Neutrophil (primary cell): ENCODE measurements at regions not wholly inside any gene's neighbourhood (a gene's known extent, or its start where the extent isn't known, plus 50 kb on each side); places are given as distances from the start of the nearest gene placed in this dataset.
"Not testable (repeated sequence)": the region's sequence is repeated elsewhere in the genome, so short reads cannot be mapped to it uniquely, and the experiment has no call there.

Experiments
- H3K27ac ChIP-seq: fragments of 200-600 bp; sonication (generic); 2 replicates; pipeline ENCODE4 v1.5.1; 2016; ENCODE audit warnings: mild to moderate bottlenecking, moderate library complexity
- H3K27me3 ChIP-seq: fragments of 200-600 bp; sonication (generic); 2 replicates; pipeline ENCODE4 v1.6.0; 2016; ENCODE audit warnings: mild to moderate bottlenecking
- H3K36me3 ChIP-seq: fragments of 200-600 bp; sonication (generic); 2 replicates; pipeline ENCODE4 v1.5.1; 2017
- H3K4me1 ChIP-seq, 2 experiments: fragments of 200-600 bp in 1 of 2; sonication (generic) in 1 of 2; 1 replicate in 1 of 2; 2 replicates in 1 of 2; pipeline versions ENCODE4 v1.5.1 to v1.6.1; 2013 to 2016; ENCODE audit warnings: low read depth in 1 of 2, low read length in 1 of 2, mild to moderate bottlenecking in 1 of 2, moderate library complexity in 1 of 2; ENCODE audit not compliant: control insufficient read depth in 1 of 2, insufficient read depth in 1 of 2
- H3K4me3 ChIP-seq, 2 experiments: fragments of 200-600 bp in 1 of 2; sonication (generic) in 1 of 2; 1 replicate in 1 of 2; 2 replicates in 1 of 2; pipeline ENCODE4 v1.5.1; 2013 to 2016; ENCODE audit warnings: low read depth in 1 of 2, low read length in 1 of 2, mild to moderate bottlenecking in 1 of 2, moderate library complexity in 1 of 2
- H3K9me3 ChIP-seq: fragments of 200-600 bp; sonication (generic); 2 replicates; pipeline ENCODE4 v1.5.1; 2016
- TF ChIP-seq, protein P1 (sequence below): fragments of 200-600 bp; sonication (generic); IDR thresholded peaks from 2 replicates; pipeline ENCODE4 v1.5.1; 2016; ENCODE audit warnings: antibody characterized with exemption

DNA sequence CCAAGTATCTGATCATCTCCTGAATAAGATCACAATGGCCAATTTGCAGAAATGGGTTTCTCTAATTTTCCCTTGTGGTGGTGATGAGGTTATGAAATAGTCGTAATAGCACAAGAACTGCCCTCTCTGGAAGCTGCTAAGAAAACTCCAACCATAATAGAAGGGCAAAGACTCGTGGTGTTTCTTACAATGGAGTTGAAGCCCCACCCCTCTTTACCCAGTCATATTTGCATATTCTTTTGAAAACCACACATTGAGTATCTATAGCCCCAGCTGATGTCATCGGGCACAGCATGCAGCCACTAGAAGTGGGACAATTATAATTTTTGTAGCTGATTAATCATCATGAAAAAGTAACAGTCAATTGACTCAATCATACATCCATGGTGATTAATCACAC lies 452.1 kb upstream of the POU3F2 start:
- Histone ChIP-seq H3K9me3 (no peaks in the 10 kb centered on the region), H3K27me3 (no peaks in the 10 kb centered on the region), H3K4me3 (no peak overlapping the region), H3K27ac (no peak overlapping the region), H3K36me3 (no peaks in the 10 kb centered on the region), H3K4me1 (no peaks in the 10 kb centered on the region)
- TF ChIP-seq, protein P1, sequence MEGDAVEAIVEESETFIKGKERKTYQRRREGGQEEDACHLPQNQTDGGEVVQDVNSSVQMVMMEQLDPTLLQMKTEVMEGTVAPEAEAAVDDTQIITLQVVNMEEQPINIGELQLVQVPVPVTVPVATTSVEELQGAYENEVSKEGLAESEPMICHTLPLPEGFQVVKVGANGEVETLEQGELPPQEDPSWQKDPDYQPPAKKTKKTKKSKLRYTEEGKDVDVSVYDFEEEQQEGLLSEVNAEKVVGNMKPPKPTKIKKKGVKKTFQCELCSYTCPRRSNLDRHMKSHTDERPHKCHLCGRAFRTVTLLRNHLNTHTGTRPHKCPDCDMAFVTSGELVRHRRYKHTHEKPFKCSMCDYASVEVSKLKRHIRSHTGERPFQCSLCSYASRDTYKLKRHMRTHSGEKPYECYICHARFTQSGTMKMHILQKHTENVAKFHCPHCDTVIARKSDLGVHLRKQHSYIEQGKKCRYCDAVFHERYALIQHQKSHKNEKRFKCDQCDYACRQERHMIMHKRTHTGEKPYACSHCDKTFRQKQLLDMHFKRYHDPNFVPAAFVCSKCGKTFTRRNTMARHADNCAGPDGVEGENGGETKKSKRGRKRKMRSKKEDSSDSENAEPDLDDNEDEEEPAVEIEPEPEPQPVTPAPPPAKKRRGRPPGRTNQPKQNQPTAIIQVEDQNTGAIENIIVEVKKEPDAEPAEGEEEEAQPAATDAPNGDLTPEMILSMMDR: no peak

DNA sequence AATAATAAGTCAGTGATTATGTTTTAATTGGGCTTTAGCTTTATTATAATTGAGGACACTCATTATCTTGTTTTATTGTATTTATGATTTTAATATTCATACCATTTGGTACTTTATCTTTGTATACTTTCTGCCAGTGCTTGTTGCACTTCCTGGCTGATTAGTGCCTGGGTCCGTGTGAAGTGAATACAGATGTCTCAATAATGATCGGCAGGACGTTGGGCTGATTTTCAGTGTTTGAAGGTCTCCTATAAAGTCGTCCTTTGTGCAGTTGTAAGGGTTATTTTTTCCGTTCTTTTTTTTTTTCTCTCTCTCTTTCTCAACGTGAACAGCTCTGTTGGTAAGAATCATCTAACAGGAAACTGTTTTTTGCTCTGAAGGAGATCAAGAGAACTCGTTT lies 450.0 kb upstream of the POU3F2 start:
- Histone ChIP-seq H3K27ac (no peak overlapping the region), H3K27me3 (no peaks in the 10 kb centered on the region), H3K36me3 (no peaks in the 10 kb centered on the region), H3K9me3 (no peaks in the 10 kb centered on the region), H3K4me1 (no peaks in the 10 kb centered on the region), H3K4me3 (no peak overlapping the region)
- TF ChIP-seq, protein P1: no peak

DNA sequence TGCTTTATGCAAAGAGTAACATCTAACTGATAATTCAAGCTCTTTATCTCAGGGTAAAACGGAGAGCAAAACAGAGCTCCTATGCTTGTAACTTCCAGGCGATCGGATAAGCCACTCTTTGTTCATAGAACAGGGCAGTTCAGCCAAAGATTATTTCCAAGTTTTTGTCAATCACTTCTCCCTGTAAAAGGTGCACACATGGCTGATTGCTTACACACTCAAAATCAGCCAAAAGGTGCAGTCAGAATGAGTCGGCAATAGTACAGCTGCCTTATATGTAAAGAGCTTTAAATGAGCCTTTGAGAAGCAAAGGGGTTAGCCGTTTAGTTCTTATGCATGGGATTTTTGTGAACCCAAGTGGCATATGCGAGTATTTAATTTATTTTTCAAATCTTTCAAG lies 449.6 kb upstream of the POU3F2 start:
- no peak overlapping the region for H3K27ac ChIP-seq
- H3K27me3 ChIP-seq: no peaks in the 10 kb centered on the region
- H3K4me3 ChIP-seq: no peak overlapping the region
- no peaks in the 10 kb centered on the region for H3K9me3 ChIP-seq
- no peaks in the 10 kb centered on the region for H3K36me3 ChIP-seq
- TF ChIP-seq, protein P1: no peak
- no peaks in the 10 kb centered on the region for H3K4me1 ChIP-seq

DNA sequence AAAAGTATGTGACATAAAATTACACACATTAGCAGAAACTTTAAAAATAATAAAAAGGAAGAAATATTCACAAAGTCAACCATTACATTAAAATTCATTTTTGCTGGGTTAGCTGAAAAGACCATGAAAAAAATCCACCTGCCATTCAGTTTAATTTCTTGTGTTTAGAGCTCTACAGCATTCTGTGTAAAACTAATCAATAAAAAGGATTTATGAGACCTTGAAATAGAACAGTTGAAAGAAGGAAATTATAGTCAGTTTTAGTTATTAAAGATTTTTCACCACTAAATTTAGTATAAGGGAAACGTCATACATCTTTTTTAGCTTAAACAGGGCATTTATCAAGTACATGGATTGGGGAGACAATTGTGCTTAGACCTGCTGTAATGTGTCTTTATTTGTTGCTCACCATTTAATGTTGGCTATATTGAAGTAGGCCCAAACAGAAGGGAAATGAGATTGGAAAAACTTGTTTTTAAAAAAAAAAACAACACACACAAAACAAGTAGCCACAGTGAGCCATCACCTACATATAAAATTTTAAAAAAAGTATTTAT lies 438.7 kb upstream of the POU3F2 start:
- TF ChIP-seq, protein P1: no peak
- no peak overlapping the region for H3K4me3 ChIP-seq
- H3K9me3 ChIP-seq: no peaks in the 10 kb centered on the region
- H3K36me3 ChIP-seq: no peaks in the 10 kb centered on the region
- no peak overlapping the region for H3K27ac ChIP-seq
- H3K4me1 ChIP-seq: no peaks in the 10 kb centered on the region
- H3K27me3 ChIP-seq: no peaks in the 10 kb centered on the region

DNA sequence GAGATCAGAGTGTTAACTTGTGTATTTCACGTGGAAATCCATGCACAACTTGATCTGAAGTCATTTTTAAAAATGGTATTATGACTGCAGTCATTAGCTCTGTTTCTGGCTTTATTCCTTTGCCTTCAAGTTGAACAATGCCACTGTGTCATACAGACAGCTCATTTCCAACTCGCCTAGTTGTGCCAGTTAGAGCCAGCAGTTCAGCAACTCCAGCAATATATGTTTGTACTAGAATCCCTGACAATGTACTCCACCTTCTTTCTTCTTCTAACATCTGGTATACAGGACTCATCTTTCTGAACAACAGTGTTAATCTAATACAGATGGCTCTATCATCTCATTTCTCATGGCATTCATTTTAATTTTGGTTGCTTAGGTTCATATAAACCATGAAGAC lies 418.3 kb upstream of the POU3F2 start:
- Histone ChIP-seq H3K9me3 (no peaks in the 10 kb centered on the region), H3K4me1 (no peaks in the 10 kb centered on the region), H3K4me3 (no peak overlapping the region), H3K27ac (no peak overlapping the region), H3K27me3 (no peaks in the 10 kb centered on the region), H3K36me3 (no peaks in the 10 kb centered on the region)
- TF ChIP-seq, protein P1: no peak

DNA sequence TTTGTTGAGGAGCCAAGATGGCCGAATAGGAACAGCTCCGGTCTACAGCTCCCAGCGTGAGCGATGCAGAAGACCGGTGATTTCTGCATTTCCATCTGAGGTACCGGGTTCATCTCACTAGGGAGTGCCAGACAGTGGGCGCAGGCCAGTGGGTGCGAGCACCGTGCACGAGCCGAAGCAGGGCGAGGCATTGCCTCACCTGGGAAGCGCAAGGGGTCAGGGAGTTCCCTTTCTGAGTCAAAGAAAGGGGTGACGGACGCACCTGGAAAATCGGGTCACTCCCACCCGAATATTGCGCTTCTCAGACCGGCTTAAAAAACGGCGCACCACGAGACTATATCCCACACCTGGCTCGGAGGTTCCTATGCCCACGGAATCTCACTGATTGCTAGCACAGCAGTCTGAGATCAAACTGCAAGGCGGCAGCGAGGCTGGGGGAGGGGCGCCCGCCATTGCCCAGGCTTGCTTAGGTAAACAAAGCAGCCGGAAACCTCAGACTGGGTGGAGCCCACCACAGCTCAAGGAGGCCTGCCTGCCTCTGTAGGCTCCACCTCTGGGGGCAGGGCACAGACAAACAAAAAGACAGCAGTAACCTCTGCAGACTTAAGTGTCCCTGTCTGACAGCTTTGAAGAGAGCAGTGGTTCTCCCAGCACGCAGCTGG lies 417.7 kb upstream of the POU3F2 start:
- not testable (repeated sequence) for H3K27me3 ChIP-seq, H3K4me3 ChIP-seq, H3K36me3 ChIP-seq, H3K9me3 ChIP-seq, H3K4me1 ChIP-seq, H3K27ac ChIP-seq
